Superior temporal gyrus (tissue), 1 donor: ENCODE measurements at regions not wholly inside any gene's neighbourhood (a gene's known extent, or its start where the extent isn't known, plus 50 kb on each side); places are given as distances from the start of the nearest gene placed in this dataset.
"Not testable (repeated sequence)": the region's sequence is repeated elsewhere in the genome, so short reads cannot be mapped to it uniquely, and the experiment has no call there.

ENCODE experiments used
- DNase-seq: peaks from one replicate; pipeline ENCODE4 v3.0.0-alpha.2; 2016; ENCODE audit errors: extremely low spot score

- no peak for DNase-seq
These were observed 140.3 kb downstream of the NR2F2 start for GRCh38 chr15:96470681-96471310.

- DNase-seq: no peak
These were observed 142.2 kb downstream of the NR2F2 start for GRCh38 chr15:96472681-96473080.

GRCh38 chr15:96473556-96473955 lies 143.1 kb downstream of the NR2F2 start:
- no peak for DNase-seq

DNA sequence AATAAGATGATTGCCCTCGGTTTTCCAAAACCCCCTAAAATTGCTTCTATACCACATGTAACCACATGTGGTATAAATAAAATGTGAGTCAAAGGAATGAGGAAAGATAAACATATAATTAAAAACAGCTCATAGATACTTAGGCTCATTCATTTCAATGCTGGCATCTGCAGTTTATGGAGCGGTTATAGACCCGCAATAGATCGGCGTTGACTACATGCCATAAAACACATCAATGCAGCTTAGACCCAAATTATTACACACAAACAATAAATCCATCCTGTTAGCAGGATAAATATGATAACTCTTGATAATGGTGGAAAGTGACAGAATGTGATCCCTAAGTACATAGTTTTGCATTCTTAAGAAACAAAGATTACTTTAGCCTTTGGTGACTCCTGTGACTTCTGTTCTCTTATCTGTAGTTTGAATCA lies 143.7 kb downstream of the NR2F2 start:
- no peak for DNase-seq

- DNase-seq: no peak
These were observed 146.7 kb downstream of the NR2F2 start for GRCh38 chr15:96477227-96477626.

DNA sequence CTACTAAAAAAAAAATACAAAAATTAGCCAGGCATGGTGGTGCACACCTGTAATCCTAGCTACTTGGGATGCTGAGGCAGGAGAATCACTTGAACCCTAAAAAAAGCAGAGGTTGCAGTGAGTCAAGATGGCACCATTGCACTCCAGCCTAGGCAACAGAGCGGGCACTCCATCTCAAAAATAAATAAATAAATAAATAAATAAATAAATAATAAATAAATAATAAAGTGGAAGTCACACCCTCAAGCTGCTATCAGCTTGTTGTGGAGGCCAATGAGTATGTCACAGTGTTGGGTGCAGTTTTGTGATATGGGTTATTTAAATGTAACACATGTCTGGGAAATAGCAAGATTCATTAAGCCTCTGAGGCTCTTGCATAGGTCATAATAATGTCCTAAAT lies 153.9 kb downstream of the NR2F2 start:
- not testable (repeated sequence) for DNase-seq

GRCh38 chr15:96484830-96485229 lies 154.3 kb downstream of the NR2F2 start:
- no peak for DNase-seq

- DNase-seq: no peak
These were observed 156.7 kb downstream of the NR2F2 start for GRCh38 chr15:96487245-96487644.

GRCh38 chr15:96491066-96491699 lies 160.7 kb downstream of the NR2F2 start:
- not testable (repeated sequence) for DNase-seq

DNA sequence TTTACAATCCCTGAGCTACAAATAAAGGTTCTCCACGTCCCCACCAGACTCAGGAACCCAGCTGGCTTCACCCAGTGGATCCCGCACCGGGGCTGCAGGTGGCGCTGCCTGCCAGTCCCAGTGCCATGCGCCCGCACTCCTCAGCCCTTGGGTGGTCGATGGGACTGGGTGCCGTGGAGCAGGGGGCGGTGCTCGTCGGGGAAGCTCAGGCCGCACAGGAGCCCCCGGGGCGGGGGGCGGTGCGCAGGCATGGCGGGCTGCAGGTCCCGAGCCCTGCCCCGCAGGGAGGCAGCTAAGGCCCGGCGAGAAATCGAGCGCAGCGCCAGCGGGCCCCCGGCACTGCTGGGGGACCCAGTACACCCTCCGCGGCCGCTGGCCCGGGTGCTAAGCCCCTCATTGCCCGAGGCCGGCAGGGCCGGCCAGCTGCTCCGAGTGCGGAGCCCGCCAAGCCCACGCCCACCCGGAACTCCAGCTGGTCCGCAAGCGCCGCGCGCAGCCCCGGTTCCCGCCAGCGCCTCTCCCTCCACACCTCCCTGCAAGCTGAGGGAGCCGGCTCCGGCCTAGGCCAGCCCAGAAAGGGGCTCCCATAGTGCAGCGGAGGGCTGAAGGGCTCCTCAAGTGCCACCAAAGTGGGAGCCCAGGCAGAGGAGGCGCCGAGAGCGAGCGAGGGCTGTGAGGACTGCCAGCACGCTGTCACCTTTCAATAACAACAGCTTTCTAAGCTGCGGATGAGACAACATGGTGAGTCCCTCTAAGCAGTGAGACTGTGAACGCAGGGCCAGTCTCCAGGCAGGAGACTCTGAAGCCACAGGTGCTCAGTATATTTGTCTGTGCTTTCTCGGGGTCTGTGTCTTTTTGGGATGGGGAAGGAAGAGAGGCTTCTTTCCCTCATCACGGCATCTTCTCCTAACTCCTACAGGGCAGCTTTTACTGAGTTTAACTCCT lies 161.5 kb downstream of the NR2F2 start:
- not testable (repeated sequence) for DNase-seq

DNA sequence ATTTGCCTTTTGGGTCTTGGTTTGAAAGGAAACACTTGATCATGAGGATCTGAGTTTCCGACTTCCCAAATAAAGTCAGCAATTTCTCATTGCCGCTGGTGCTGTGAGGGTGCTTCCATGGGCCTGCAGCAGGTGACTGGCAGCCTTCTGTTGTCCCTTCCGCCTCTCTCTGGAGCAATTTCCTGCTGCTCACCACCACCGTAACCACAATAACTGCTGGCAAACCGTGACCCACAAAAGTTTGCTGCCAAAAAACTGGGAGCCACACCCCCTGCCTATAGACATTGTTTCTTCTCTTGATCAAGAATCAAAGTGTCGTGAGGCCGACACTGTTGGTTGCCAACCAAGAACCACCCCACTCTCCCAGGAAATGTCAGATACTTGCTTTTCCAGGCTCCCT lies 164.0 kb downstream of the NR2F2 start:
- no peak for DNase-seq

DNA sequence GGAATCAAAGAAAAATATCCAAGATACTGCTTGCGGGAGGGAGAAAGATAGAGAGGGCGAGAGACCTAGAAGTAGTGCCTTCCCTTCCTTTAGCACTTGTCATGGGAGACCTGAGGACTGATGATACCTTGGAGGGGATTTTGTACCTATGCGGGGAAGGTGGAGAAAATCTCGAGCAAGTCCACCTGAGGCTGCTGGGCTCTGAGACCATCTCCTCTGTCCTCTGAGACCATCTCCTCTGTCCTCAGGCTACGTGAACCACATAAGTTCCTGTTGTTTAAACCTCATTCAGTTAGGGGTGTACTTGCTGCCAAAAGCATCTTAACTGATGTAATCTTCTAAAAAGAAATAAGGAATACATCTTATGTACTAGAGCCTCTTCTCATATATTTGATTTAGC lies 164.9 kb downstream of the NR2F2 start:
- no peak for DNase-seq

DNA sequence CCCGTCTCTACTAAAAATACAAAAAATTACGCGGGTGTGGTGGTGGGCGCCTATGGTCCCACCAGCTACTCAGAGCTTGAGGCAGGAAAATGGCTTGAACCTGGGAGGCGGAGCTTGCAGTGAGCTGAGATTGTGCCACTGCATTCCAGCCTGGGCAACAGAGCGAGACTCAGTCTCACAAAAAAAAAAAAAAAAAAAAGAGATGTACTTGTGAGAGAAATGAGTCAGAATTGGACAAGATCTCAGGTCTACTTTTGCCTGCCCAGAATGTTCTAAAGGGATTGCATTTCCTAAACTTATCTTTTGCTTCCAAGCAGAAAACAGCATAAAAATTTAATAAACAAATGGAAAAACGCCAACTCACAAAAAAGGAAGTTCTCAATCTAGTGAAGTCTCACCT lies 167.5 kb downstream of the NR2F2 start:
- no peak for DNase-seq

DNA sequence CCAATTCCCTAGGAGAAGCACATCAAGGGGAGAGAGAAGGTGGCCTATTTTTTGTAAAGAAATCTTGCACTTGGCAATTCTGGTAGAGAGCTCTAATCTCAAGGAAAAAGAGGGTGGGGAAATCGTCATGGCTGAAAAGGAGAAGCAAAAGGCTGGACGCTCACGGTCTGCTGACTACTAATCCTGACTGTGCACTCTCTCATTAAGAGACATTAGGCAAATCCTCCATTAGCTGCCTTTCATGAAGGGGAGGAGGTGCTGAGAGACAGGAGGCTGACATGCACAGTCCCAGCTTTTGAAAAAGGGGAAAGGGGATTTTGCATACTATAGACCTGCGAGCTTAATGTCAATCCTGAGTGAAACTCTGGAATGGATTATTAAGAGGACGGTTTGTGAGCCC lies 170.0 kb downstream of the NR2F2 start:
- DNase-seq: no peak

- no peak for DNase-seq
These were observed 170.9 kb downstream of the NR2F2 start for GRCh38 chr15:96501362-96501761.

- DNase-seq: no peak
These were observed 171.7 kb downstream of the NR2F2 start for GRCh38 chr15:96502196-96502595.

- no peak for DNase-seq
These were observed 172.8 kb downstream of the NR2F2 start for GRCh38 chr15:96503276-96503675.

DNA sequence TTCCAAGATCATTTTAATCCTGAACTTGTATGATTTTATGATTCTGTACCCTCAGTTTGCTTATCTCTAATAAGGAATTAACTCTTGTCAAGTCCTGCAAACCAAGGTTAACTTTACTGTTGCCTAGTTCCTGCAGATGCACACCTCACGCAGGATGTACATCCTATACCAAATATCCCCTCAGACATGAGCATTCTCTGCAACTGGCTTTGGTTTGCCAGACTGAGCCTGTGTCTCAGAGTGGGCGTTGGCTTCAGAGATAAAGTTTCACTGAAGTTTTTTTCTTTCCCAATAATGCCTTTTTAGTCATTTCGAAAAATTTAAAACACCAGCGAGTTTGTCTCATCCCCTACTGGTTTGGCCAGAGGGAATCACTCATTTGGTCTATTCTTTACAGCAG lies 173.9 kb downstream of the NR2F2 start:
- DNase-seq: no peak

DNA sequence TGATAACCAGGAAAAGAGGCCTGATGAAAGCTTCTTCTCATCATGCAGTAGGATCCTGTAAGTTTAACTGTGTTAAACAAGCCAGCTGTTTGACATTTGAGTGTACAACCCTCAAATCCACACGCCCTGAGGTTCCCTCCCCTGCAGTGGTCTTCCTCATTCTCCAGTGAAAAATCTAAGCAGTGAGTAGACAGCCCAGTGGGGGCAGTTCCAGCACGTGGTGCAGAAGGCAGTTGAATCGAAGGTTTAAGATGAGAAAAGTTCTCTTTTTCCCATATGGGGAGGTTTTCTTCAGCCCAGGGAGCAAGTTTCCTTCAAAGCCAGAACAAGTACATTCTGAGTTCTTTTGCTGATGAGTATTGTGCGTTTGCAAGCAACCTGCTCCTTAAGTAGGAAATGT lies 174.5 kb downstream of the NR2F2 start:
- DNase-seq: no peak

DNA sequence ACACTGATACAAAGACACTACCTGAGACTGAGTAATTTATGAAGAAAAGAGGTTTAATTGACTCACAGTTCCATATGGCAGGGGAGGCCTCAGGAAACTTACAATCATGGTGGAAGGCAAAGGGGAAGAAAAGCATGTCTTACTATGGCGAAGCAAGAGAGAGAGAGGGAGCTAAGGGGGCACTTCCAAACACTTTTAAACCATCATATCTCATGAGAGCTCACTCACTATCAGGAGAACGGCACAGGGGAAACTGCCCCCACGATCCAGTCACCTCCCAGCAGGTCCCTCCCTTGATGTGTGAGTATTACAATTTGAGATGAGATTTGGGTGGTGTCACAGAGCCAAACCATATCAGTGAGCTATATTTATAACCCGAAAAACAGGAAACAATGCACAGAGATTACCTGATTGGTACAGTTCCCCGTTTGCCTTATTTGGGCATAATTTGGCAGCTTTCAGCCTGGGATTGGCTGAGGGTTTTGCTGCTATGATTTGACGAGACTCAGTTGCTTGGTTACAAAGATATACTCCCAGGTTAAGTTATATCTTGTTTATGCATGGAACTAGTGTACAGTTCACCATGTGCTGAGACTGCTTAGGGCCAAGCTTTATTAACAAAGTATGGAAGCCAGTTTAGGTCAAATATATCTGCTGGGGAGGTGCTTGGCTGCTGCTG lies 184.2 kb downstream of the NR2F2 start:
- no peak for DNase-seq

- DNase-seq: no peak
These were observed 184.9 kb downstream of the NR2F2 start for GRCh38 chr15:96515371-96515770.

DNA sequence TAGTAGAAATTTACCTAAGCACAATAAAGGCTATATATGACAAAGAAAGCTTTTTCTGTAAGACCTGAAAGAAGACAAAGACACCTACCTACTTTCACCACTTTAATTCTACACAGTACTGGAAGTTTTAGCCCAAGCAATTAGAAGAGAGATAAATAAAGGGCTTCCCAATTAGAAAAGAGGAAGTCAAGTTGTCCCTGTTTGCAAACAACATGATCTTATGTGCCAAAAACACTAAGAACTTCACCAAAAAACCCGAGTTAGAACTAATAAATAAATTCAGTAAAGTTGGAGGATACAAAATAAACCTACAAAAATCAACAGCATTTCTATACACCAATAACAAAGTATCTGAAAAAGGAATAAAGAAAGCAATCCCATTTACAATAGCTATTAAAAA lies 190.9 kb downstream of the NR2F2 start:
- DNase-seq: no peak
